NCI-H187 (cell line): ENCODE measurements at regions not wholly inside any gene's neighbourhood (a gene's known extent, or its start where the extent isn't known, plus 50 kb on each side); places are given as distances from the start of the nearest gene placed in this dataset.
"Not testable (repeated sequence)": the region's sequence is repeated elsewhere in the genome, so short reads cannot be mapped to it uniquely, and the experiment has no call there.

Experiments used
- DNase-seq, 2 experiments: peaks; one replicate each; lab custom pipeline; 2025; lab: John Stamatoyannopoulos, UW

DNA sequence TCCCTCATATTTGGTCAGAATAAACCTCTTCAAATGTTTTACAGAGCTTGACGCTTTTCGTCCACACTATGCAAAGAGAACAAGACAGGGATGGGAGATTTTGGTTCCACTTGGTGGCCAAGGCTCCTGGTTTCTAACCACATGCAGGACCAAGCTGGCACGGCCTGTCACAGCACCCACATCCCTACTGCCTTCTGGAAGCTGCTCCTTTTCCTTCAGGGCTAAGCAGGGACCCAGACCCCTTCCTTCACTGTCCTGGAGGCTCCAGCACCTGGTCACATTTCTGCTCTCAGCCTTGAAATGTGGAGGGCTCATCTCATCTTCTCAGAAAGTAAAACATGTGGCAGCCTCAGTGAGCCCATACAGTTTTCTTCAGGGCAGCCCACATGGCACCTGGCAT lies 50.4 kb upstream of the ARHGEF7 start:
- DNase-seq = no peak

DNA sequence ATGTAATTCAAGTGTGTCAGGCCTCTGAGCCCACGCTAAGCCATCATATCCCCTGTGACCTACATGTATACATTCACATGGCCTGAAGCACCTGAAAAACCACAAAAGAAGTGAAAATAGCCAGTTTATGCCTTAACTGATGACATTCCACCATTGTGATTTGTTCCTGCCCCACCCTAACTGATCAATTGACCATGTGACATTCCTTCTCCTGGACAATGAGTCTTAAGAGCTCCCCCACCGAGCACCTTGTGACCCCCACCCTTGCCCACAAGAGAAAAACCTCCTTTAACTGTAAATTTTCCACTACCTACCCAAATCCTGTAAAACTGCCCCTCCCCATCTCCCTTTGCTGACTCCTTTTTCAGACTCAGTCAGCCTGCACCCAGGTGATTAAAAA lies 52.1 kb upstream of the ARHGEF7 start:
- DNase-seq = no peak

DNA sequence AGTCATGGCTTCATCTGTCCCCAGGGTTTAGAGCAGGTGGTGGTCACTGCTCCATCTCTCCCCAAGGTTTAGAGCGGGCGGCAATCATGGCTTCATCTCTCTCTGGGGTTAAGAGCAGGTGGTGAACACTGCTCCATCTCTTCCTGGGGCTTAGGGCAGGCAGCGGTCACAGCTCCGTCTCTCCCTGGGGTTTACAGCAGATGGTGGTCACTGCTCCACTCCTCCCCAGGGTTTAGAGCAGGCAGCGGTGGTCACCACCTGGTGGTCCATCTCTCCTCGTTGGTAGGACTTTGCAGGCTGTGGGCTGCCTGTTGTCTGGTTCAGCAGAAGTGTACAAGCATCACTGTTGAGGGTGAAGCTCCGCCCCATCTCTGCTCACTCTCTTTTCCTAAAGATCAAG lies 52.8 kb upstream of the ARHGEF7 start:
- no peak for DNase-seq

DNA sequence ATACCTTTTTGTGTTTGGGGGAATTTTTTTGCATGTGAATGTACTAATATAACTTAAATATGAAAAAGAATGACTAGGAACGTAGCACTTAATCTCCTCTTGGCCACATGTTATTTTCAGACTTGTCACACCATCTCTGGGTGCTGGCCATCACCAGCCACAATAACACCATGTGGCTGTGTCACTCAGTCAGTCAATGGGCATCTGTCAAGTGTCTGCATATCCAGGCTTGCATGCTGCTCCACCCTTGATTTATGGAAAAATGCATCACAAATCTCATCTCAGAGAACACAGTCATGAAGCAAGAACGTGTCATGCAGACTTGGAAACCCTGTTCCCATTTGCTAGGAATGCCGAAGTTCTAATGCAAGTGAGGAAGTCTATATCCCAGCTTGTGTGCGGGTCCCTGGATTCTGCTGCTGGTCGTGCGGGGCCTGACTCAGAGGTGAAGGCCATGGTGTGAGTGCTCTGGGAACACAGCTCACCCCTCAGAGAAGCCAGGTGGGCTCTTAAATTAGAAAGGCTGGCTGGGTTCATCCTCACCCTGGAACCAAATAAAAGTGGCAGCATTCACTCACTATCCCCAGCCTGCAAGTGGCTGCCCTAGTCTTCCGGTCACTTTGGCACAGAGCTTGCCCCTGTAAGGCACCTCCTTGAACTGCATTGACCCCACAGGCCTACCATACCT lies 53.6 kb upstream of the ARHGEF7 start:
- DNase-seq = no peak

DNA sequence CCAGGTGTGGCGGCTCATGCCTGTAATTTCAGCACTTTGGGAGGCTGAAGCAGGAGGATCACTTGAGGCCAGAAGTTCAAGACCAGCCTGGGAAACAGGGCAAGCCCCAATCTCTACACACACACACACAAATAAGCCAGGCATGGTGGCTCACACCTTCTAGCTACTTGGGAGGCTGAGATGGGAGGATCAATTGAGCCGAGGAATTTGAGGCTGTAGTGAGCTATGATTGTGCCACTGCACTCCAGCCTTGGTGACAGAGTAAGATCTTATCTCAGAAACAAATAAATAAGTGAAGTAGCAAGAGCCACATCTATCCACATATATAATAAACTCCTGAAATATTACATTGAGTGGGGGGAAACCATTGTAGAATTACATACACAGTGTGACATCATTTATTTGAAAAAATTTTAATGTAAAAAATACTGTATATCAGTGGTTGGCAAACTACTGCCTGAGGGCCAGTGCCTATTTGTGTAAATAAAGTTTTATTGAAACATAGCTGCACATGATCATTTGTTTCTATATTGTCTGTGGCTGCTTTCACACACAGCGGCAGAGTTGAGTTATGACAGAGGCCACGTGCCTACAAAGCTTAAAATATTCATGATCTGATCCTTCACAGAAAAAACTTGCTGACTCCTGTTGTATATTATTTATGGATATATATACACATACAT lies 54.7 kb upstream of the ARHGEF7 start:
- DNase-seq = no peak

DNA sequence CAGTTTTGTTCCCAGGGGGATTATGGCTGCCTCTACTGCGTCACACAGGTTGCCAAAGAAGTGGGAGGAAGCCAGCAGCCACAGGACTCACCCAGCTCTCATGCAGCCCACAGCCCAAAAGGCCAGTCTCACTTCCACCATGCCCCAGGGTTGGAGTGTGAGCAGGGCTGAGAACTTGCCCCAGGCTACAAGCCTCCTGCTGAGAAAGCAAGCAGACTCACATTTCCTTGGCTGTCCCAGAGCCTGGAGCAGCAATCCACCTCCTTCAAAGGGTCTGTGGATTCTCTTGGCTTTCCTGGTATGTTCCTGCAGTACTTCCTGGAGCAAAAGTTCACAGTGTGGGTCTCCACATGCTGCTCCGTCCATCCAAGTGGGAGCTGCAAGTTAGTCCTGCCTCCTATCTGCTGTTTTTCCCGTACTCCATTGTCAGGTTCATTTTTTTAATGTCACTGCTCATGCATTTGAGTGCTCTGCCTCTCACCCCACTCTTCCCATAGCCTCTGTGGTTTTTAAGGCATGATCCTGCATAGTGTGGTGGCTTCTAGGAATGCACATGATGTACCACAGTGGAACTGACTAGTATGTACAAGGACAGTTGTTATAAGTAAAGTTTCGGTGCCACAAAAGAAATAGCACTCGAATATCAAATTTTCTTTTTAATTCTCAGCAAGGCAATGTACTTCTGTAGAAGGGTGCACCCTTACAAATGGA lies 56.2 kb upstream of the ARHGEF7 start:
- no peak for DNase-seq

DNA sequence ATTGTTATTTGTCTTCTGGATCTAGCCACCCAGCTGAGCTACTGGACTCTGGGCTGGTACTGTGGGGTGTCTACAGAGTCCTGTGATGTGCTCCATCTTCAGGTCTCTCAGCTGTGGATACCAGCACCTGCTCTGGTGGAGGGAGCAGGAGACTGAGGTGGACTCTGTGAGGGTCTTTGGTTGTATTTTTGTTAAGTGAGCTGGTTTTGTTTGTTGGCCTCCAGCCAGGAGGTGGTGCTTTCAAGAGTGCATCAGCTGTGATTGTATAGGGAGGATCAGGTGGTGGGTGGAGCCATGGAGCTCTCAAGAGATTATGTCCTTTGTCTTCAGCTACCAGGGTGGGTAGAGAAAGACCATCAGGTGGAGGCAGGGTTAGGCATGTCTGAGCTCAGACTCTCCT lies 56.8 kb upstream of the ARHGEF7 start:
- DNase-seq = not testable (repeated sequence)

DNA sequence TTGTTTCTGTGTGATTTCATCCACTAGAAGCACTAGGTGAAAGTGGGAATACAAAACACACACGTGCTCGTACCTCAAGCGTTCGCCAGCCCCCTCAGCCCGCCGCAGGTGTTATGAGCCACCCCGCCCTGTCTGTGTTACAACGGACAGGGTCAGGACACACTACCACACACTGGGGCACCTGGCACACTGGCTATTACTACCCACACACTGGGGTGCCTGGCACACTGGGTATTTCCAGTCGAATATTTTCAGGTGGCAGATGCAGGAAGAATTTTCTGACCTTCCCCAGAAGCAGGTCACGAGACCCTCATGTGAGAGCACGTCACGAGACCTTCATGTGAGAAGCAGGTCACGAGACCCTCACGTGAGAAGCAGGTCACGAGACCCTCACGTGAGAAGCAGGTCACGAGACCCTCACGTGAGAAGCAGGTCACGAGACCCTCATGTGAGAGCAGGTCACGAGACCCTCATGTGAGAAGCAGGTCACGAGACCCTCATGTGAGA lies 63.3 kb upstream of the ARHGEF7 start:
- DNase-seq = not testable (repeated sequence)

DNA sequence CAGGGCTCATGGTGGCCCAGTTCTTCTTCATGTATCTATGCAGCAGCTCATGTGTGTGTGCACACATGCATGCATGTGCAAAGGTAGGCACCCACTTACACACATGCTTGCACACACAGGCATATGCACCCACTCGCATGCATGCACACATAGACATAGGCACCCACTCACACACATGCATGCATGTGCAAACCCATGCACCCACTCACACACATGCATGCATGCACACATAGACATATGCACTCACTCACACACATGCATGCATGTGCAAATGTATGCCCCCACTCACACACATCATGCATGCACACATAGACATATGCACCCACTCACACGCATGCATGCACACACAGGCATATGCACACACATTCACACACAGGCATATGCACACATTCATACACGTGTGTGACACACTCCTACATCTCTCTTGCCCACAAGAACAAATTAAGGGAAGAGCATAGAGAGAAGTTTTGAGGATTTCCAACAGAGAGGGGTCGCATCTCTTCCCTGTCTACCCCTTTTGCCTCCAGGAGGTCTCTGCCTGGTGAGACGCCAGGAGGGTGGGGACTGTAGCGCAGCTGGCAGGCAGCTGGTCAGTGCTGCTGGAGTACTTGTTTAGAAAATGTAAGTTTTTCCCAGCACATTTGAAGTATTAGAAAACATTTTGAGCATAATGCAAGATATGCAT lies 63.9 kb upstream of the ARHGEF7 start:
- no peak for DNase-seq

DNA sequence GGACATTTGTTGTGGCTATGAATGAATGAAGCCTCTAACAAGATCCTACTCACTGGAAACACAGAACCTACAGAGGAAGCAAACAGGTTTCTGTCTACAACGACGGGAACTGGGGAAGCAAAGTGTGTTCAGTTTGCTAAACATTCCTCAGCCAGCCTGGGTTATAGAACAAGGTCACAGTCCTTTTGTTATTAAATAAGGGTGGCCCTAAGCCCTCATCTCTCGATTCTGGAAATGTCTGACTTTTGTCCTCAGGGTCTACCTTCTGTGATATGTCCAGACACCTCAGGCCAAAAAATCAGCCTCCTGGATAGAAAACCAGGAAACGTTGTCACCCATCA lies 64.6 kb upstream of the ARHGEF7 start:
- DNase-seq = no peak

DNA sequence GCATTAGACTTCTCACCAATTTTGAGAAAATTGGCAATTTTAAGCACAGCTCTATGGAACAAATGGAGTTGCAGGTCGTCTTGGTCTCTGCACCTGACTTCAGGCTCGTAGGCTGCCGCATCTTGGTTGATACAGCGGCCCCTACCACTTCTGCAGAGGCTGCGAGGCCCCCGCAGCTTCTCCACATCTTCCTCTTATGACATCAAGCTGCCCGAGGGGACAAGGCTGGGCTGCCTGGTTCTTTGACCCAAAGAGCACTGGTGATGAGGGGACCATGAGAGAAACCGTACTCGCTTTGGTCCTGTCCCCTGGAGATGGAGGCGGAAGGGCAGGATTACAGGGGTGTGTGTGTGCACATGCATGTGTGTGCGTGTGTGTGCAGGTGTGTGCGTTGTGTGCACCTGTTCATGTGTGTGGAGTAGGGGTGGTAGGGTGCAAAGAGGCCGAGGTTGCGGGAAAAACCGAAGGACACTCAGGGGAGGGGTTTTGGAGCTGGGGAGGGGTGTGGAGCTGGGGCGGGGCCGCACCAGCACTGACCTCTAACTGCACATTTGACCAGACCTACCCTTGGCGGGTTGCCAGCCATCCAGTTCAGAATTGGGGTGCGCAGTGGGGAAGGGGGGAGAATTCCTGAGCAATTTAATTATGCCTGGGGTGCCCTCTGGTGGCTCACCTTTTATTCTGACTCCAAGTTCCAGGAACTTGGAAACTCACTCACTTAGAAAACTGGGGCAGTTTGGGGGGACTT lies 65.1 kb upstream of the ARHGEF7 start:
- DNase-seq = no peak

DNA sequence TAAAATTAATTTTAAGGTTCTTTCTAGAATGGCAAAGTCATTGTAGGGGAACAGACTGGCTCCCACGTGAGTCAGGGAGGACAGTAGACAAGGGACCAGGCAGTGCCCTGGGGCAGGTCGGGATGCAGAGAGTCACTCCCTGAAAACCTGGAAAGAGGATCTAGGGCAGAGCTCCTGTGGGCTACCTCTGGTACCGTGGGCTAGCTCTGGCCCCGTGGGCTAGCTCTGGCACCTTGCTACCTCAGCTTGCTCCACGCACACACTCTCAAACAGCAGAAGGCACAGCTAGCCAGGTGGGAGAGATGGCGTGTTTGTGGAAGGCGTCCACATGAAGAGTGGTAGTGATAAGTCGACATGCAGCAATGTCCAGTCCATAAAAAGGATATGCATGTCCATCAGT lies 66.7 kb upstream of the ARHGEF7 start:
- DNase-seq = no peak

DNA sequence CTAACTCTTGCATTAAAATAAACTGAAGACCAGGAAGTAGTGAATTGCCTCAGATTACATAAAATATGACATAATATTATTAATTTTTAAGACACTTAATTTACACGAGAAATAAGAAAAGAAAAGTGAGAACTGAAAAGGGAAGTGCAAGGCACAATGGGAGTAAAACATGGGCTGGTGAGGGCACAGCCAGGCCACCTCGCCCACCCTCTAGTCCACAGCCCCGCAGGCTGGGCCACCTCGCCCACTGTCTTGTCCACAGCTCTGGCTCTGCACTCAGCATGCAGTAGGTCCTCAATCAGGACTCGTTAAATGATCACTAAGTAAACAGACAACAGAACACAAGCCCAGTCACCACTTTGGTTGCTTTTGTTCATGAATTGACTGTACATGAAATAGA lies 67.8 kb upstream of the ARHGEF7 start:
- DNase-seq = no peak

DNA sequence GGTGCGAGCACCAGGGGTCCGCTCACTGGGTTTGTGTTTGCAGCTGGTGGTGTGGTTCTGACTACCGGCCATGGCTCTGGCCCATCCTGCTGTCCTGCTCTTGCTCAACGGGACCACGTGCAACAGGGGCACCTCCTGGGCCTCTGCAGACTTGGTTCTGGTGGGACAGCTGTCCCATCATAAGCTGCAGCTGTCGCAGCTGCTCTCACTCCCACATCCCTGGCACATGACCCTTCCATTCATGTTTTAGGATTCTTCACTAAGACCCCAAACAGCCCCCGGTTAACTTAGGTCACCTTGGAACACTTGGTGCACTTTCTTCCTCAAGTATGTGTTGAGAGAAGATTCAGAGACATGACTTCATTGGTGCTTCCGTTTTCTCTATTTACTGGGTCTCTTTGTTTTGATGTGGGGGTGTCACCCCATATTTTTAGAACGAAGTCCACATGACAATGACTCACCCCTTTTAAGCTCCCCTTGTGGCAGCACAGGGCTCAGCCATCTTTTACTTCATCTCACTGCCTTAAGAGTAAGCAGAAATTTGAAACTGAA lies 68.4 kb upstream of the ARHGEF7 start:
- no peak for DNase-seq

DNA sequence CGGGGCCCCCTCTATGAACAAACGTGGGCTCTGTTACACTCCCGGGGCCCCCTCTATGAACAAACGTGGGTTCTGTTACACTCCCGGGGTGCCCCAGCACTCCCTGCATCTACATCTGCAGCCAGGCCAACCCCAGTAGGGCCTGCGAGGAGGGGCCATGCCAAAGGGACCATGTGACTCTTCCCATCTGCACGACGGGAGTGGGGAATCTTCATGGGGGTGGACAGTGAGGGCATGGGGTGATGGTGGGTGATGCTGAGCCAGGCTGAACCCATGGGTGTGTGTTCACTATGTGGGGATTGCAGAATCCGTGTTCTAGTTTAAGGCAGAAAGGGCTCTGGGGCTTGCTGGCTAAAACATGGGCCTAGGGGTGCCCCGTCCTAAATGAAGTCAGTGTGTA lies 69.9 kb upstream of the ARHGEF7 start:
- DNase-seq = no peak

DNA sequence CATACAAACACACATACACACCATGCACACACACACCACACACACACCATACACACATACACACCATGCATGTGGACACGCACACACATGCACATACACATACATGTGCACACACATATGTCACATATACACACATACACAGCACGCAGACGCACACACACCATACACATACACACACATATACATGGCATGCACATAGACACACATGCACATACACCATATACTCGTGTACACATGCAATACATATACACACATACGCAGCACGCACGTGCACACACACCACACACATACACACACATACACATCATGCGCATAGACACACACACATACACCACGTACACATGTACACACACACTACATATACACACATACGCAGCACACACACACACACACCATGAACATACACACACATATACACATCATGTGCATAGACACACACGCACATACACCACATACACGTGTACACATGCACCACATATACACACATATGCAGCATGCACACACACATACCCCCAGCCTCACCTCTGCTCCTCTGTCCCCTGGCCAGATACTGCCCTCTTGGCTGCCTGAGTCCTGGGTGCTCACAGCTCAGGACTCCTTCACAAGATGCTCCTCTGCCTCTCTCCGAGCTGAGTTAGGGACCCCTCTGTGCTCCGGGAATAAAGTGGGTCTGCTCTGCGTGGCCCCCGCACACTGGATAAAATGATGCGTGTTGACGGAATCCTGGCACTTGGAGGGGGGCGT lies 70.9 kb upstream of the ARHGEF7 start:
- no peak for DNase-seq

DNA sequence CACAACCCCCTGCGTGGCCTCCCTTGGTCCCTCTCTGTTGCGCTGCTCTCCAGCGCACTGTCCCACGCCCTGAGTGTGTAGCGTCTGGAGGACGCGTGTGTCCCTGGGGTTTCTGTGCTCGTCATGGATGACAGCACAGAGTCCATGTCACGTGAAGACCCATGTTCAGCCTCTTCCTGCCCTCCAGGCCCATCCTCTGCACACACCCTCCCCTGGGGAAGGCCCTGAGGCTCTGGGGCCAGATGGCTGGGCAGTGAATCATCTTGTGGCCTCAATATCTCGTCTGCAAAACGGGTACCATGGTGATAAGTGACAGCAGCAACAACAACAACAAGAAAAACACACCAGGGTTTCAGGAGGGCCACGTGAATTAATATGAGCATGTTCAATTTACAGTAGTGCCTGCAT lies 71.5 kb upstream of the ARHGEF7 start:
- DNase-seq = no peak

DNA sequence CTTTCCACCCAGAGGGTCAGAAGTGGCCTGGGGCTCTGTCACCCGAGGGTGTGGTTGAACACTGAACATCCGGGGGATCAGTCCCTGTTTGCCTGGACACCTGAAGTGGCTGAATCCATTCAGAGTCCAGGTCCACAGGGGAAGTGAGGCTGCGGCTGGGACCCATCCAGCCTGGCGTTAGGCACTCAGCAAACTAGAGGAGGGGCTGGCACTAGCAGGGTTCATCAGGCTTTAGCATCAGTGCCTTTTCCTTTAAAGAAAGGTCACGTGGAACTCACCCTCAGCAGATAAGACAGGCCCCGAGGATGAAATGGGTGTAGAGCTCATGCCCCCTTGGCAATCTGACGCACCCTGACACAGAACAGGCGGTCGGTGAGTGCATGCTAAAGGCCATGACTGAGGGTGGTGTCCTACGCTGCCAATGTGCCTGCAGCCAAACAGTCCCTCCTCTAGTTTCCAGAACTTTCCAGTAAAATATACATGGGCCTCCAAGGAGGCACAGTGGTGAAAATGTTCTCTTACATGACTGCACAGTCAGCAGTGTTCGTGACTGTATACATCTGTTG lies 72.4 kb upstream of the ARHGEF7 start:
- no peak for DNase-seq

DNA sequence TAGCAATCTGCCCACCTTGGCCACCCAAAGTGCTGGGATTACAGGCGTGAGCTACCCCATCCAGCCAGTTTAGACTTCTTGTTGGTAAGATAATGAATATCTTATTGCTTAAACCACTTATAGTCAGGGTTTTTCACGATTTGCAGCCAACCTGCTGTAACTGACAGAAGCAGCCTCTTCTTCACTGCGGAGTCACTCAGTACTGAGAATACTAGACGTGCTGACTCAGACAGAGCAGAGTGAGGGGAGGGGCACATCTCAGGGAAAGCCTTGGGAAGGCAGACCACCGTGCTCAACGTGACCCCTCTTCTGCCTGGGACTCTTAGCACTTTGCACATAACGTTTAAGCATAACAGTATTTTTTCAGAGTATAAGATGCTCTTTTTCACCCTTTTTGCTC lies 74.3 kb upstream of the ARHGEF7 start:
- DNase-seq = no peak

DNA sequence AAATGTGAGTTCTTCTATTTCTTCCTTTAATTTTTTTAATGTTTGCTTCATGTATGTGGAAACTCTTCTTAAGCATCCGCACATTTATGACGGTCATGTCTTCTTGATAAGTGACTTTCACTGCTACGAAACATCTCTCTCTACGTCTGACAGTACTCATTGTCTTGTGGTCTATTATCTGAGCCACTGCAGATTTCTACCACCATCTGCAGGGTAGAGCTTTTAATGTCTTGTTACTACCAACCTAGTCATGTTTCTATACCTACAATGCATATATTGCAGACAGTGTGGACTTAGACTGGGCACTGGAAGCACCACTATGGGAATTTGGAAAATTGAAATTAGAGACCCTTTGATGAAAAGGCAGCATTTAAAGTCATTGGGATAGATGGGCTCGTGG lies 75.4 kb upstream of the ARHGEF7 start:
- no peak for DNase-seq

DNA sequence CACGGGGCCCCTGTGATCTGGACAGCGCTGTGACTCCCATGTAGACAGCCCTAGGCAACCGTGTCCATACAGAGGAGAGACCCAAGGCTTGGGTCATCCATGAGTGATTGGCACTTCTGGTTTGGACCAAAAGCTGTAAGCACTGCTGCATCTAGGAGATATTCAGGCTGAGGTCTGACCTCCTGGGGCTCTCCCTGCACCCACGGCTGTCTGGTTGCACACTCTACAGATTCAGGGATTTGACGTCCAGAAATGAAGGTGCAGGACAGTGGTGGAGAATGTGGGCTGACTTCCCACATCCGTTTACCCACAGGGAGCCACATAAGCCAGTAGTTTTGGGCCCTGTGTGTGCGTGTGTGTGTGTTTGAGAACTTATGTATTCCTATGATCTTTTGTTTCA lies 76.2 kb upstream of the ARHGEF7 start:
- no peak for DNase-seq
